ENCODE measurements at regions not wholly inside any gene's neighbourhood (a gene's known extent, or its start where the extent isn't known, plus 50 kb on each side); places are given as distances from the start of the nearest gene placed in this dataset.
"Not testable (repeated sequence)": the region's sequence is repeated elsewhere in the genome, so short reads cannot be mapped to it uniquely, and the experiment has no call there.

DNA sequence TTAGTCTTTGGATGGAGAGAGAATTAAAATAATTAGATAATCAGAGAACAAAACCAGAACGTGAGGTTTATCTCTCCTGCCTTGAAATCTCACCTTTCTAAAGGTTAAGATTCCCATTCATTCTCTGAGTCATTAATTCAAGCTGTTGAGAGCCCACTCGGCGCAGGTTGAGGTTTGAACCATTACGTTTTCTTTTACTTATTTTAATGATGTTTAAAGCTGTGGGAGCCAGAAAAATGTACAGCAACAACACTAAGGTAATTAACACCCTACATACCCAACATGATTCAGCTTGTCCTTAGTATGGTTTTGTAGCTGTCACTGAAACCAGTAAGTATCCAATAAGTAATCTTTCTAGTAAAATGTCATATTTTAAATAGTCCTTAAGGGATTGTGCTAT, 153.0 kb upstream of the ANK3 start:
- Mint-ChIP-seq H3K4me1 (ENCODE audit: low read depth) (peaks cover 23% of the 10 kb centered on the region), H3K9me3 (no peaks in the 10 kb centered on the region), H3K27me3 (ENCODE audit: low read depth) (no peaks in the 10 kb centered on the region), H3K4me3 (no peak overlapping the region), H3K36me3 (ENCODE audit: low read depth) (no peaks in the 10 kb centered on the region), H3K27ac (no peak overlapping the region)
- DNase-seq: no peak
- intact Hi-C loops (cut with micrococcal nuclease): no loop called here
- CTCF ChIA-PET: no interaction called here

DNA sequence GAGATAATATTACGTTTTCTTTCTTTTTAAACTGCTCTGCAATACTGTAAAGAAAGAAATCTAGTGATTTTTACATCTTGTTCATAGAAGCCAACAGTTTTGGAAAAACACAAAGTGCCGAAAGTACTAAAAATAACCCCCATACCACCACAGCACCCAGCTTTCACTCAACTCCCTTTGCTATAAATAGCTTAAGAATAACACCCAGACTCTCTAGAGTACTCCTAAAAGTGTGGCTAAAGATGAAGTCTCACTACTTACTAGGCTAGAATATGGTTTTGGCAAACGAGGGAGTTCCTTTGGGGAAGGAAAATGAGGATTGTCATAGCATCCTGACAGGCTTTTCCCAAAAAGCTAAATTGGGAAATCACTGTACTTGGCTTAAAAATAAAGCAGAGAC, 151.8 kb upstream of the ANK3 start:
- H3K36me3 Mint-ChIP-seq (ENCODE audit: low read depth): no peaks in the 10 kb centered on the region
- H3K27me3 Mint-ChIP-seq (ENCODE audit: low read depth): no peaks in the 10 kb centered on the region
- H3K9me3 Mint-ChIP-seq: no peaks in the 10 kb centered on the region
- DNase-seq: no peak
- H3K4me1 Mint-ChIP-seq (ENCODE audit: low read depth): peaks cover 30% of the 10 kb centered on the region
- CTCF ChIA-PET: no interaction called here
- no peak overlapping the region for H3K27ac Mint-ChIP-seq
- no peak overlapping the region for H3K4me3 Mint-ChIP-seq
- intact Hi-C loops (cut with micrococcal nuclease): no loop called here

DNA sequence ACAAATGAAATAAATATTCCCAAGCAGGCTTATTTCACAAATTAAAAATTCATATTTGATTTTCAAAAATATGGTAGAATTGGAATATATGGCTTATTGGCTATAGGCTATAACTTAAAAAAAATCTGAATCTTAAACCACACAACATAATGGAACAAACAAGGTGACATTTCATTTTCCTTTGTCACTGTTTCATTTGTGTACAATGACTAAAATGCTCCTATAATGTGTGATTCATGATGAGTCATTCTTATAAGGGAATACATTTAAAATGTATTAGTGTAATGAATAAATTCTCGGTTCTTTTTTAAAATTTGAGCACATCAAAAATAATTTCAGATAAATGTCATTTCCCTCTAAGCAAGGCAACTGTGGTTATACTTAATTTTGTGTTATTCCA, 148.0 kb upstream of the ANK3 start:
- Mint-ChIP-seq H3K4me1 (ENCODE audit: low read depth) (peaks cover 36% of the 10 kb centered on the region), H3K4me3 (no peak overlapping the region), H3K9me3 (no peaks in the 10 kb centered on the region), H3K27ac (no peak overlapping the region), H3K36me3 (ENCODE audit: low read depth) (no peaks in the 10 kb centered on the region), H3K27me3 (ENCODE audit: low read depth) (no peaks in the 10 kb centered on the region)
- CTCF ChIA-PET: no interaction called here
- DNase-seq: no peak
- intact Hi-C loops (cut with micrococcal nuclease): loop anchor here (1.0 to 5.0 kb wide), 4 partner anchors 74 to 657 kb away; no protein-coding TSS in a partner anchor

DNA sequence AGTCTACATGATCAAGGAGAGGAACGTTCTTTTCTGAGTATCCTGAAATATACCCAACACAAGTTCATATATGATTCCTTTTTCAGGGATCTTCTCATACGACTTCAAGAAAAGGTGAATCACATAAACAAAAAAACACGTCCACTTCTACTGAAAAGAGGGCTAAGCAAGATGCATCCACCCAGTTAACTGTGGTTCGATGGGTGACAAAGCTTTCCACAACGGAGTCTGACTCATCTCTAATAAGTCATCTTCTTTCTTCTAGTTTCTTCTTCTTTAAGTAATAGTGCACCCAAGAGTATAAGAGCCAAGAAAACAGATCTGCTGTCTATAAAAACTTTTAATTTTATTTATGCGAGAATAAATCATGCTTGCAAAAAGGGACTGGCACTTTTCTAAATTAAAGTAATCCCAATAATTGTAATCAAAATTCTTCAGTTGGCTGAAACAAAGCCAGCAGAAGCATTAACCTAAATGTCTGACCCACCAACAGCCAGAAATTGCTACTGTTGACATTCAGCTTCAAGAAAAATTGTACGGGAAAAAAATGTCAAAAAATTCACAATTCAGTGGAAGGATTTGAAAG, 146.9 kb upstream of the ANK3 start:
- Mint-ChIP-seq H3K36me3 (ENCODE audit: low read depth) (no peaks in the 10 kb centered on the region), H3K9me3 (no peaks in the 10 kb centered on the region), H3K4me1 (ENCODE audit: low read depth) (peaks cover 34% of the 10 kb centered on the region), H3K27me3 (ENCODE audit: low read depth) (no peaks in the 10 kb centered on the region), H3K4me3 (no peak overlapping the region), H3K27ac (no peak overlapping the region)
- intact Hi-C loops (cut with micrococcal nuclease): loop anchor here (1.0 to 5.0 kb wide), 4 partner anchors 37 to 299 kb away; no protein-coding TSS in a partner anchor
- CTCF ChIA-PET: interaction anchor here (0.7 kb wide), 1 partner anchor 1820 kb away, joined by 4 read pairs; no protein-coding TSS in a partner anchor
- peak; percentile 38 for DNase-seq

DNA sequence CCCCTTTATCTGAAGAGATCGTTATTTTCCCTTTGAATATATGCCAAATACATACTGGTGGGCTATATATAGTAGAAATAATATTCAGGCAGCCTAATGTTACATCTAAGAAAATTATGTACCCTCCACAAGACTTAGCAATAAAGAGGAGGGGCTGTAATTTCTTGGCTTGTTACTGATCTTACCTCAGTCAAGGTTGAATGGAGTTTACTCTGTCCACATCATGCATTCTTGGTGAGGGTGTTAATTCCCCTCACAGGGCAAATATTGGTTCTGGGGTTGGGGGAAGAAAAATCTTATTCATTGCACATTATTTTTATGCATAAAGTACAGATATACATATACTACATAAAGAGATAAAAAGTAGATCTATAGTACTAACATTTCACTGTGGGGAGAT, 145.8 kb upstream of the ANK3 start:
- Mint-ChIP-seq H3K9me3 (no peaks in the 10 kb centered on the region), H3K27me3 (ENCODE audit: low read depth) (no peaks in the 10 kb centered on the region), H3K27ac (no peak overlapping the region), H3K4me1 (ENCODE audit: low read depth) (peaks cover 31% of the 10 kb centered on the region), H3K36me3 (ENCODE audit: low read depth) (no peaks in the 10 kb centered on the region), H3K4me3 (no peak overlapping the region)
- CTCF ChIA-PET: no interaction called here
- no peak for DNase-seq
- intact Hi-C loops (cut with micrococcal nuclease): loop anchor here (5.0 kb wide), 2 partner anchors 88 to 298 kb away; no protein-coding TSS in a partner anchor

DNA sequence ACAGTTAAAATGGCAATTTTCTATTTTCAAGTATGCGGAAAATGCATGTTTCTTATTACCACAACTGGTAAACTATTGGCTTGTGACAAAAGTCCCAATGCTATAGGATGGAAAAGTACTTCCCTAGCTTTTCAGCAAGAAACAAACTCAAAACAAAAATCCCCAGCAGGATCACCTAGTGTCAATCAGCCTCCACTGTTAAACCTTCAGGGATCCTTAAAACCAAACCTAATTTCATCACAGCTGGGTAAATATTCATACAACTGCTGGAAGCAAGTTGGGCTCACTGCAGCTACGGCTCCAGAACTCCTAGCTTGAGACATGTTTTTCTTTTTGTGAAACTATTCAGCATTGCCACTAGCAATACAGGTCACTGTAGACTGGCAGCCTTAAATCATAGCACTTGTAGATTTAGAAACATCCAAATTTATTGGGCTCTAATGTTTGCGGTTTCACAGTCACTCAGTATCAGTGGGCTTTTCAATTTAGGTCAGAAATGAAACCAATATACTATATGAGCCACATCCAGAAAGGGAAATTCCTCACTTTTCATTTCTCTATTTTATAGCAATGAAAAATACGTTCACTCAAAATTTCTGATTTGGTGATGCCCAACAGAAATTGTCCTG, 145.2 kb upstream of the ANK3 start:
- Mint-ChIP-seq H3K36me3 (ENCODE audit: low read depth) (no peaks in the 10 kb centered on the region), H3K27ac (no peak overlapping the region)
- CTCF ChIA-PET: no interaction called here

DNA sequence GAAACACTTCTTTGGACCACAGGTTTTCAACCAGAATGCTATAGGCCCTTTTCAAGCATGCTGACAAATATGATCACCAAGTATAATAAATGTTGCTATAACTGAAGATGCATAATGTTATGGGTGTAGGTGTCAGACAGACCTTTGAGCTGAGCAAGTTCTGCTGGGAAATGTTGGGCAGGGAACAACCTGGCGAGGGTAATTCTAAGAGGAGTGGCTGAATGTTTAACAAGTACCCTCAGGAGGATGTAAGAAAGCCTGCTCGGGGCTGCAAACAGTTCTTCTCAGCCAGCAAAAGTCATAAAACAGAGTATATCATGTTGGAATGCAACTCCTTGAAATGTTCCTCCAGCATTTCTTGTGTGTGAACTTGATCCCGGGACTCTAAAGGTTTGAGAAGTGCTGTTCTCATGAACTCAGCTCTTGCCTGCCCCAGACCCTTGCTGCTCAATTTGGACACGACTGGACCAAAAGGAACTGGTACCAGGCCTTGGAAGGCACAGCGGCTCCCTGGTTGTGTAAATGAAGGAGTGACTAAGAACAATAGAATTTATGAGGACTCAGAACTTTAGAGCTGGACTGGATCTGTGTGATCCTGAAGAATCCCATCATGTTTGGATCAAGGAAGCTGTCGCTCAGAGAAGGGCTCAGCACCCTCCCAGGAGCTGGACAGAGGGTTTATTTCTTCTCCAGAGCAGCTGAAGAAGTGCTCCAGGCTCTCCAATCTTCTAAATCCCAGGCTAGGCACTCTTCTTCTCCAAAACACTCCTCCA, 143.2 kb upstream of the ANK3 start:
- H3K27ac Mint-ChIP-seq: no peak overlapping the region
- no peaks in the 10 kb centered on the region for H3K9me3 Mint-ChIP-seq
- DNase-seq: no peak
- CTCF ChIA-PET: interaction anchor here (0.7 kb wide), 1 partner anchor 21 kb away, joined by 3 read pairs; no protein-coding TSS in a partner anchor
- no peak overlapping the region for H3K4me3 Mint-ChIP-seq
- H3K36me3 Mint-ChIP-seq (ENCODE audit: low read depth): no peaks in the 10 kb centered on the region
- H3K4me1 Mint-ChIP-seq (ENCODE audit: low read depth): peaks cover 15% of the 10 kb centered on the region
- intact Hi-C loops (cut with micrococcal nuclease): no loop called here
- H3K27me3 Mint-ChIP-seq (ENCODE audit: low read depth): no peaks in the 10 kb centered on the region

More for the DNA sequence above, 145.2 kb upstream of the ANK3 start:
- DNase-seq: no peak
- peaks cover 31% of the 10 kb centered on the region for H3K4me1 Mint-ChIP-seq (ENCODE audit: low read depth)
- no peak overlapping the region for H3K4me3 Mint-ChIP-seq
- H3K27me3 Mint-ChIP-seq (ENCODE audit: low read depth): no peaks in the 10 kb centered on the region
- no peaks in the 10 kb centered on the region for H3K9me3 Mint-ChIP-seq
- intact Hi-C loops (cut with micrococcal nuclease): loop anchor here (5.0 kb wide), 2 partner anchors 88 to 298 kb away; no protein-coding TSS in a partner anchor

DNA sequence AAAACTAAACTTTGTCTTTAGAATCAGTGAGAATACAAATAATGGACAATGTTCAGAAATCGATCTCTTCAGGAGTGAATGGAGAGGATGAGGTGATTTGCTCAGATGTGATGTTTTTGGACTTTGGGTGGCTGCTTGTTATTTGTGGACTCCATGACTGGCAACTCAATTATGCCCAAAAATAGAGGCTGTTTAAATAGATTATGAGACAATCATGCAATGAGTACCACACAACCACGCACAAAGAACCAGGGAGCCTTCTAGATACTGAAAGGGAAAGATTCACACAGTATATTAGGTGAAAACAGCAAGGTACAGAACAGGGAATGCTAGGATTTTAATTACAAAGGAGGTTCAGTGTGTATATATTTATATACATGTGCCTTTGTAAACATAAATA, 141.3 kb upstream of the ANK3 start:
- Mint-ChIP-seq H3K36me3 (ENCODE audit: low read depth) (peaks cover under 1% of the 10 kb centered on the region), H3K4me1 (ENCODE audit: low read depth) (peaks cover 4% of the 10 kb centered on the region), H3K9me3 (no peaks in the 10 kb centered on the region), H3K27me3 (ENCODE audit: low read depth) (no peaks in the 10 kb centered on the region), H3K27ac (no peak overlapping the region), H3K4me3 (no peak overlapping the region)
- DNase-seq: no peak
- CTCF ChIA-PET: interaction anchor here (0.6 kb wide), 1 partner anchor 30 kb away, joined by 3 read pairs; no protein-coding TSS in a partner anchor
- intact Hi-C loops (cut with micrococcal nuclease): no loop called here

DNA sequence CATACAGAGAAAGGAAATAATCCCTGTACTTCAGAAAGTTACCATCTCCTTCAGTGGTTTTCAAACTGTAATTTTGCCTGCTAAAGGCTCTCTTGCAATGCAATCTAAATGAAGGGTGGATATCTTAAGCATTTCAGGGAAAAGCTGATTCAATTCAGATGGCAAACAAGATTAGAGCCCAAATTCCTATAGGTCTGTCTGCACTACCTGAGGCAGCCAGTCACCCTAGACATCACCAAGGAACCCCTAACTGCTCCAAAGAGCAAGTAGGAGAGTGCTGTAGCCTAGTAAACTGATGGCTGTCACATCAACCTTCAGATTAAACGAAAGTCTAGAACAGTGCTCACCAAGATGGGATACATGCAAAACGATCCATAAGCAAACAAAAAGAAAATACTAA, 138.0 kb upstream of the ANK3 start:
- no peak for DNase-seq
- intact Hi-C loops (cut with micrococcal nuclease): no loop called here
- H3K27me3 Mint-ChIP-seq (ENCODE audit: low read depth): no peaks in the 10 kb centered on the region
- no peaks in the 10 kb centered on the region for H3K4me1 Mint-ChIP-seq (ENCODE audit: low read depth)
- H3K27ac Mint-ChIP-seq: no peak overlapping the region
- CTCF ChIA-PET: no interaction called here
- H3K36me3 Mint-ChIP-seq (ENCODE audit: low read depth): peaks cover 3% of the 10 kb centered on the region
- peaks cover 5% of the 10 kb centered on the region for H3K9me3 Mint-ChIP-seq
- H3K4me3 Mint-ChIP-seq: no peak overlapping the region

DNA sequence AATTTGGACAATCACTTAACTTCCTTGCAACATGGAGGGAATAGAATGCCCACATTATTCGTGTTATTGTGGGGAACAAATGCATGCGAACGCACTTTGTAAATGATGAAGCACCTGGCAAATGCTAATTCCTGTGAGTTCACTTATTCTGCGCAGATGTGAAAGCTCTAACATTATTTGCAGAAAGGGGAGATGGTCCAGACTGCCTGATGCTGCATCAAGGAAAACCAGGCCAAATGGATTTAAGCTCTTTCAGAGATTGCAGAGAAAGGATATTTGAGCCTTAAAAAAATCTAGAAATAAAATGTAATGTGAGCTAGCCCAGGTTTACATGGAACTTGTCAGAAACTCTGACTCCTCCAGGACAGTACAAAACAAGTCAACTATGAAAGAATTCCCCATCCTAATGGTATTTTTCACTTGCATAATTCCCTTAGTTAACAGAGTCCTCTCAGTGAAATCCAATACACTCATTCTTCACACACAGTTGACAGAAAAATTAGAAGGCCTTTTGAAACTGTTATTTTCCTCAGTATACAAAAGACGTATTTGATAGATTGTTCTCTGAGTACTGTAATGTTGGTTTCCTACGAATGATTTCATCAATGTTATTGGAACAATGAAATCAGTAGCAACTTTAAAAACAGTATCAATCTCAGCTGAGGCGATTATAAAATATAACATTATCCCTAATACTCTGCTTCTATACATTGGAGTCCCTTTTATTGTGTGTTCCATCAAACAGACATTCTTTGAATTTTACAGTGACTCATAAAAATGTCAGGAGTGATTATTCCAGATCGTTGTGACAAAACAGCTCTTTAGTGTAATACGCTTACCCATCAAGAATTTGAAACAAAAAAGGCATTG, 136.3 kb upstream of the ANK3 start:
- H3K4me1 Mint-ChIP-seq (ENCODE audit: low read depth): peaks cover 6% of the 10 kb centered on the region
- H3K27ac Mint-ChIP-seq: no peak overlapping the region
- CTCF ChIA-PET: no interaction called here
- H3K9me3 Mint-ChIP-seq: peaks cover 5% of the 10 kb centered on the region
- no peak for DNase-seq
- no peaks in the 10 kb centered on the region for H3K27me3 Mint-ChIP-seq (ENCODE audit: low read depth)
- intact Hi-C loops (cut with micrococcal nuclease): no loop called here
- peaks cover 3% of the 10 kb centered on the region for H3K36me3 Mint-ChIP-seq (ENCODE audit: low read depth)
- no peak overlapping the region for H3K4me3 Mint-ChIP-seq

DNA sequence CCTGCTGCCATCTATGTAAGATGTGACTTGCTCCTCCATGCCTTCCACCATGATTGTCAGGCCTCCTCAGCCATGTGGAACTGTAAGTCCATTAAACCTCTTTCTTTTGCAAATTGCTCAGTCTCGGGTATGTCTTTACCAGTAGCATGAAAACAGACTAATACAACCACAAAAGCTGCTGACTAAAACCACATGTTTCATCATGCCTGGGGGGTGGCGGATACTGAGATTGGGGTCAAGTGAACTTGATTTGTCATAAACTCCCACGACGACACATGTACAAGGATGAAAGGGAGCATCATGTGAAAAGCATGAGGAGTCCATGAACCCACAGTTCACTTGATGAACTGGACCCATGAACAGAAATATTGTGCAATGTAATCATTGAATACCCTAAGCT, 134.9 kb upstream of the ANK3 start:
- Mint-ChIP-seq H3K27me3 (ENCODE audit: low read depth) (no peaks in the 10 kb centered on the region), H3K27ac (no peak overlapping the region), H3K4me1 (ENCODE audit: low read depth) (peaks cover 6% of the 10 kb centered on the region), H3K4me3 (no peak overlapping the region), H3K9me3 (peaks cover 5% of the 10 kb centered on the region), H3K36me3 (ENCODE audit: low read depth) (peaks cover 3% of the 10 kb centered on the region)
- no peak for DNase-seq
- CTCF ChIA-PET: no interaction called here
- intact Hi-C loops (cut with micrococcal nuclease): no loop called here

DNA sequence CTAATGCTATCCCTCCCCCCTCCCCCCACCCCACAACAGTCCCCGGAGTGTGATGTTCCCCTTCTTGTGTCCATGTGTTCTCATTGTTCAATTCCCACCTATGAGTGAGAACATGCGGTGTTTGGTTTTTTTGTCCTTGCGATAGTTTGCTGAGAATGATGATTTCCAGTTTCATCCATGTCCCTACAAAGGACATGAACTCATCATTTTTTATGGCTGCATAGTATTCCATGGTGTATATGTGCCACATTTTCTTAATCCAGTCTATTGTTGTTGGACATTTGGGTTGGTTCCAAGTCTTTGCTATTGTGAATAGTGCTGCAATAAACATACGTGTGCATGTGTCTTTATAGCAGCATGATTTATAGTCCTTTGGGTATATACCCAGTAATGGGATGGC, 133.7 kb upstream of the ANK3 start:
- DNase-seq; H3K4me1 Mint-ChIP-seq (ENCODE audit: low read depth); H3K27ac Mint-ChIP-seq; H3K4me3 Mint-ChIP-seq; H3K9me3 Mint-ChIP-seq; H3K27me3 Mint-ChIP-seq (ENCODE audit: low read depth); H3K36me3 Mint-ChIP-seq (ENCODE audit: low read depth); intact Hi-C loops (cut with micrococcal nuclease); CTCF ChIA-PET: not testable (repeated sequence)
